ENCODE measurements at regions not wholly inside any gene's neighbourhood (a gene's known extent, or its start where the extent isn't known, plus 50 kb on each side); places are given as distances from the start of the nearest gene placed in this dataset.
A peak's percentile ranks its signal among the peaks of the same experiment; 100 is the strongest.

- ChIA-PET POLR2A (no interaction called here), CTCF (interaction anchor here (0.8 kb wide), 1 partner anchor 79 kb away, joined by 4 read pairs; no protein-coding TSS in a partner anchor)
- DNase-seq (ENCODE audit: extremely low spot score): no peak
- TF ChIP-seq NFRKB (IDR thresholded peaks at IDR 0.05) (no peak), FOXA1 (IDR thresholded peaks at IDR 0.05) (no peak), L3MBTL2 (conservative IDR thresholded peaks at IDR 0.05) (no peak), PKNOX1 (IDR thresholded peaks at IDR 0.05) (no peak), FOXK2 (IDR thresholded peaks at IDR 0.05) (no peak), ELF4 (IDR thresholded peaks at IDR 0.05) (no peak), HDGF (IDR thresholded peaks at IDR 0.05; ENCODE audit: borderline replicate concordance) (no peak), ARNT (IDR thresholded peaks at IDR 0.05) (no peak), BHLHE40 (IDR thresholded peaks at IDR 0.05; ENCODE audit: borderline replicate concordance) (no peak), FOXM1 (IDR thresholded peaks at IDR 0.05; ENCODE audit: borderline replicate concordance) (no peak), SUZ12 (IDR thresholded peaks at IDR 0.05) (no peak), TARDBP (IDR thresholded peaks at IDR 0.05) (no peak), LEF1 (IDR thresholded peaks at IDR 0.05; ENCODE audit: borderline replicate concordance) (no peak), ZNF384 (IDR thresholded peaks at IDR 0.05) (no peak), SP1 (IDR thresholded peaks at IDR 0.05) (no peak)
These were observed 165.3 kb downstream of the FASLG start for GRCh38 chr1:172824209-172824608.

- DNase-seq (ENCODE audit: extremely low spot score): peak; percentile 41
- ChIA-PET POLR2A (no interaction called here), CTCF (interaction anchor here (0.9 to 2.3 kb wide), 5 partner anchors 9 to 376 kb away, joined by 3 to 12 read pairs (median 3); no protein-coding TSS in a partner anchor)
- TF ChIP-seq FOXA1 (IDR thresholded peaks at IDR 0.05): no peak
- TF ChIP-seq ARNT (IDR thresholded peaks at IDR 0.05): no peak
- no peak for TF ChIP-seq PKNOX1 (IDR thresholded peaks at IDR 0.05)
- no peak for TF ChIP-seq NFRKB (IDR thresholded peaks at IDR 0.05)
- no peak for TF ChIP-seq L3MBTL2 (conservative IDR thresholded peaks at IDR 0.05)
- no peak for TF ChIP-seq SP1 (IDR thresholded peaks at IDR 0.05)
- no peak for TF ChIP-seq FOXM1 (IDR thresholded peaks at IDR 0.05; ENCODE audit: borderline replicate concordance)
- no peak for TF ChIP-seq TARDBP (IDR thresholded peaks at IDR 0.05)
- no peak for TF ChIP-seq CTBP1 (IDR thresholded peaks at IDR 0.05; ENCODE audit: borderline replicate concordance)
These were observed 167.3 kb downstream of the FASLG start for GRCh38 chr1:172826096-172826741.

DNA sequence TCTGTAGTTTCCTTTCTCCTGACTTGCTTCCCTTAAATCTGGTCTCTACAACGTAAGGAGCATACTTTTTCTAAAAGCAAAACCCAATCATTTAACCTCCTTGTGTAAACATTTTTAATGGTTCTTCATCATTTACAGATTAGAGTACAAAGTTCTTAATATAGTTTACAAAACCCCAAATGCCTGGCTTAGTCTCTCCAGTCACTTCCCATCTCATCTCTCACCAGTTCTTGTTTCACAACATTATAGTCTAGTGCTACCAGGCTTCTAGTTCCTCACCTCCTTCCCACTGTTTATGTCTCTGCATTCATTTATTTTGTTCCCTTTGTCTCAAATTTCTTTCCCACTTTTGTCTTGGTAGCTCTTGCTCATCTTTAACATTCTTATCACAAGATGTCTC, 168.4 kb downstream of the FASLG start:
- ChIA-PET CTCF (interaction anchor here (1.4 to 2.3 kb wide), 3 partner anchors 10 to 375 kb away, joined by 3 to 12 read pairs (median 3); no protein-coding TSS in a partner anchor), POLR2A (no interaction called here)
- DNase-seq (ENCODE audit: extremely low spot score): no peak
- no peak for TF ChIP-seq SUZ12 (IDR thresholded peaks at IDR 0.05)

DNA sequence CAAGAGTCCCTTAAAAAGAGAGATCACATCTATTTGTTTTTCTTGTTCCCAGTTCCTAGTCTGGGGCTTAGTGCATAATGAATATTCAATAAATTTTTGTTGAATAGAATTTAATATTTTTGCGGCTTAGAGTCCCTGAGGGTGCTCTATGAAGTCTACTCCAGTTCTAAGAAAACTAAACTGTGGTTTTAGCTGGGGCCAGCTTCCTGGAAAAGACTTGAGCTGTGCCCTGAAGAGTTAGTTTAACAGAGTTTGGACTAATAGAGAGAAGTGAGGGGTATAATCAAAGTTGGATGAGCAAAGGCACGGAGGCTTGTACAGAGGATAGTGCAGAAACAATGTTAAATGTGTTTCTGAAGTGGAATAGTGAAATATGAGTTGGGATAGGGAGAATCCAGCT, 168.9 kb downstream of the FASLG start:
- CTCF ChIA-PET: interaction anchor here (2.3 kb wide), 1 partner anchor 374 kb away, joined by 12 read pairs; no protein-coding TSS in a partner anchor

GRCh38 chr1:172832006-172832725, 173.3 kb downstream of the FASLG start:
- no peak for TF ChIP-seq FOXK2 (IDR thresholded peaks at IDR 0.05)
- no peak for TF ChIP-seq ZNF384 (IDR thresholded peaks at IDR 0.05)
- TF ChIP-seq CTBP1 (IDR thresholded peaks at IDR 0.05; ENCODE audit: borderline replicate concordance): no peak
- TF ChIP-seq FOXM1 (IDR thresholded peaks at IDR 0.05; ENCODE audit: borderline replicate concordance): no peak
- TF ChIP-seq NFRKB (IDR thresholded peaks at IDR 0.05): no peak
- TF ChIP-seq TARDBP (IDR thresholded peaks at IDR 0.05): no peak
- TF ChIP-seq L3MBTL2 (conservative IDR thresholded peaks at IDR 0.05): no peak
- no peak for TF ChIP-seq PKNOX1 (IDR thresholded peaks at IDR 0.05)
- TF ChIP-seq ELF4 (IDR thresholded peaks at IDR 0.05): no peak
- TF ChIP-seq FOXA1 (IDR thresholded peaks at IDR 0.05): no peak
- no peak for TF ChIP-seq LEF1 (IDR thresholded peaks at IDR 0.05; ENCODE audit: borderline replicate concordance)
- TF ChIP-seq HDGF (IDR thresholded peaks at IDR 0.05; ENCODE audit: borderline replicate concordance): no peak
- TF ChIP-seq SP1 (IDR thresholded peaks at IDR 0.05): no peak
- TF ChIP-seq SUZ12 (IDR thresholded peaks at IDR 0.05): no peak
- no peak for TF ChIP-seq BHLHE40 (IDR thresholded peaks at IDR 0.05; ENCODE audit: borderline replicate concordance)
- no peak for TF ChIP-seq ARNT (IDR thresholded peaks at IDR 0.05)
- ChIA-PET POLR2A (no interaction called here), CTCF (no interaction called here)
- DNase-seq (ENCODE audit: extremely low spot score): no peak

More for the DNA sequence above, 168.9 kb downstream of the FASLG start:
- DNase-seq (ENCODE audit: extremely low spot score): no peak
- TF ChIP-seq SUZ12 (IDR thresholded peaks at IDR 0.05): no peak
- POLR2A ChIA-PET: no interaction called here

GRCh38 chr1:172833954-172834353, 175.1 kb downstream of the FASLG start:
- no peak for DNase-seq (ENCODE audit: extremely low spot score)
- CTCF ChIA-PET: no interaction called here
- POLR2A ChIA-PET: no interaction called here
- TF ChIP-seq SP1 (IDR thresholded peaks at IDR 0.05) (no peak), SUZ12 (IDR thresholded peaks at IDR 0.05) (no peak), PKNOX1 (IDR thresholded peaks at IDR 0.05) (no peak), ARNT (IDR thresholded peaks at IDR 0.05) (no peak), ZNF384 (IDR thresholded peaks at IDR 0.05) (no peak), BHLHE40 (IDR thresholded peaks at IDR 0.05; ENCODE audit: borderline replicate concordance) (no peak), LEF1 (IDR thresholded peaks at IDR 0.05; ENCODE audit: borderline replicate concordance) (no peak), TARDBP (IDR thresholded peaks at IDR 0.05) (no peak), FOXA1 (IDR thresholded peaks at IDR 0.05) (no peak), NFRKB (IDR thresholded peaks at IDR 0.05) (no peak), FOXM1 (IDR thresholded peaks at IDR 0.05; ENCODE audit: borderline replicate concordance) (no peak)

Measured in HEK293T (cell line).